ENCODE measurements at regions not wholly inside any gene's neighbourhood (a gene's known extent, or its start where the extent isn't known, plus 50 kb on each side); places are given as distances from the start of the nearest gene placed in this dataset.

DNA sequence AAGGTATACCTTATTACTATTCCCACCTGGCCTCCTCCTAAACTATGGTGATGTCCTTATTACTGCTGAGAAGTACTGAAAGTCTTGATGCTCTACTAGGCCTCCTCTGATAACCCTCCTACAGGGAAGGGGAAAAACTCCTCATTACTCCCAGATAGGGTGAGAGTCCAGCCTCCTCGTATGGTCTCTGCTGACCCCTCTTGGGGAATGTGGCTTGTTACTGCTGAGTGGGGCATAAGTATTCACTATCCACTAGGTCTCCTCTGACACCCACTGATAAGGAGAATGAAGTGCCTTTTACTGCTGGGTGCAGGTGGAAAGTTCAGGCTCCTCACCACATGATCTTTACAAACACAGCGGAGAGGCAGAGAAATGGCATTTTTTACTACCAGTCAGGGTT lies 222.9 kb downstream of the CHRM2 start:
- no peaks in the 10 kb centered on the region for H3K4me1 ChIP-seq (ENCODE audit: control insufficient read depth in 1 of 2, insufficient read depth in 2 of 2, low read length in 2 of 2)
- DNase-seq, result no peak

DNA sequence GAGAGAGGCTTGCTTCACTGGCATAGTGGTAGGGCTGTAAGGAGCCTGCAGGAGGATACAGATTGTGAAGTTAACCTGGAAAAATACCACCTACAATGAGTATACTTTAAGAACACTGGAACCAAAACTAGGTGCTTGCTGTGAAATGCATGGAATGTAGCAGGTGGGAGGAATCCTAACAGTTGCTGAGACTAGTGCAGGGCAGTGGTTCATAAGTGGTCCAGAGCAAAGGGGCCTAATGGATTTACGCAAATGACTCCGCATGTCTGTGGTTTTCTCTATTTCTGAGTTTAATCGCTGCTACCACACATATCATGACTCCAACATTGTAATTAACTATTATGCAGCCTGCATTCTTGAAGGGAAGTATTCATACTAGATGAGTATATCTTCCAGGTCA lies 218.4 kb downstream of the CHRM2 start:
- Histone ChIP-seq H3K4me1 (ENCODE audit: control insufficient read depth in 1 of 2, insufficient read depth in 2 of 2, low read length in 2 of 2) (no peaks in the 10 kb centered on the region), H4K20me1 (ENCODE audit: insufficient read depth, low read length) (no peaks in the 10 kb centered on the region), H3K27me3 (ENCODE audit: control insufficient read depth in 2 of 2, insufficient read depth in 2 of 2, low read length in 2 of 2) (no peaks in the 10 kb centered on the region), H3K4me3 (replicated peaks in 1 of 3; ENCODE audit: low read depth in 2 of 3, low read length in 3 of 3) (no peak overlapping the region), H2AFZ (ENCODE audit: insufficient read depth, low read depth, low read length, poor library complexity, severe bottlenecking) (no peak overlapping the region), H3K9ac (ENCODE audit: insufficient read depth, low read length, poor library complexity, severe bottlenecking) (no peak overlapping the region), H3K79me2 (ENCODE audit: insufficient read depth, low read length) (no peaks in the 10 kb centered on the region), H3K4me2 (replicated peaks; ENCODE audit: extremely low read depth, low read length, poor library complexity, severe bottlenecking) (no peak overlapping the region), H3K27ac (ENCODE audit: low read depth in 1 of 2, low read length in 2 of 2) (no peak overlapping the region), H3K9me3 (replicated peaks in 1 of 2; ENCODE audit: control insufficient read depth in 1 of 2, insufficient read depth in 1 of 2, low read length in 2 of 2) (no peaks in the 10 kb centered on the region), H3K36me3 (replicated peaks in 1 of 2; ENCODE audit: control insufficient read depth in 1 of 2, insufficient read depth in 2 of 2, low read length in 2 of 2) (no peaks in the 10 kb centered on the region)
- DNase-seq, result no peak
- intact Hi-C loops (cut with micrococcal nuclease), result no loop called here
- TF ChIP-seq, protein P1, sequence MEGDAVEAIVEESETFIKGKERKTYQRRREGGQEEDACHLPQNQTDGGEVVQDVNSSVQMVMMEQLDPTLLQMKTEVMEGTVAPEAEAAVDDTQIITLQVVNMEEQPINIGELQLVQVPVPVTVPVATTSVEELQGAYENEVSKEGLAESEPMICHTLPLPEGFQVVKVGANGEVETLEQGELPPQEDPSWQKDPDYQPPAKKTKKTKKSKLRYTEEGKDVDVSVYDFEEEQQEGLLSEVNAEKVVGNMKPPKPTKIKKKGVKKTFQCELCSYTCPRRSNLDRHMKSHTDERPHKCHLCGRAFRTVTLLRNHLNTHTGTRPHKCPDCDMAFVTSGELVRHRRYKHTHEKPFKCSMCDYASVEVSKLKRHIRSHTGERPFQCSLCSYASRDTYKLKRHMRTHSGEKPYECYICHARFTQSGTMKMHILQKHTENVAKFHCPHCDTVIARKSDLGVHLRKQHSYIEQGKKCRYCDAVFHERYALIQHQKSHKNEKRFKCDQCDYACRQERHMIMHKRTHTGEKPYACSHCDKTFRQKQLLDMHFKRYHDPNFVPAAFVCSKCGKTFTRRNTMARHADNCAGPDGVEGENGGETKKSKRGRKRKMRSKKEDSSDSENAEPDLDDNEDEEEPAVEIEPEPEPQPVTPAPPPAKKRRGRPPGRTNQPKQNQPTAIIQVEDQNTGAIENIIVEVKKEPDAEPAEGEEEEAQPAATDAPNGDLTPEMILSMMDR (IDR thresholded peaks at IDR 0.05), result no peak
- H3K27ac Mint-ChIP-seq, result no peak overlapping the region
- peaks cover 0 to 5% (median 1%) of the 10 kb centered on the region in 7 donors for H3K9me3 Mint-ChIP-seq
- WGBS (ENCODE audit: insufficient coverage), result no CpG with 5 or more reads among the region's 3 CpGs
- H3K4me1 Mint-ChIP-seq, result no peaks in the 10 kb centered on the region
- no peaks in the 10 kb centered on the region for H3K27me3 Mint-ChIP-seq (ENCODE audit: low read depth in 3 of 3)
- H3K36me3 Mint-ChIP-seq, result no peaks in the 10 kb centered on the region
- H3K4me3 Mint-ChIP-seq, result no peak overlapping the region

More for the DNA sequence above, 222.9 kb downstream of the CHRM2 start:
- TF ChIP-seq, protein P1 (IDR thresholded peaks at IDR 0.05), result no peak
- H2AFZ ChIP-seq (ENCODE audit: insufficient read depth, low read depth, low read length, poor library complexity, severe bottlenecking), result no peak overlapping the region
- H3K79me2 ChIP-seq (ENCODE audit: insufficient read depth, low read length), result no peaks in the 10 kb centered on the region
- no peak overlapping the region for H3K9ac ChIP-seq (ENCODE audit: insufficient read depth, low read length, poor library complexity, severe bottlenecking)
- Mint-ChIP-seq H3K4me1 (no peaks in the 10 kb centered on the region), H3K27me3 (ENCODE audit: low read depth in 3 of 3) (no peaks in the 10 kb centered on the region), H3K4me3 (no peak overlapping the region), H3K27ac (no peak overlapping the region), H3K9me3 (peaks cover 4 to 12% (median 6%) of the 10 kb centered on the region in 7 donors), H3K36me3 (no peaks in the 10 kb centered on the region)
- peaks cover 6 to 10% of the 10 kb centered on the region in 2 donors for H3K9me3 ChIP-seq (replicated peaks in 1 of 2; ENCODE audit: control insufficient read depth in 1 of 2, insufficient read depth in 1 of 2, low read length in 2 of 2)
- no peaks in the 10 kb centered on the region for H3K27me3 ChIP-seq (ENCODE audit: control insufficient read depth in 2 of 2, insufficient read depth in 2 of 2, low read length in 2 of 2)
- intact Hi-C loops (cut with micrococcal nuclease), result no loop called here
- no peaks in the 10 kb centered on the region for H4K20me1 ChIP-seq (ENCODE audit: insufficient read depth, low read length)
- no peaks in the 10 kb centered on the region for H3K36me3 ChIP-seq (replicated peaks in 1 of 2; ENCODE audit: control insufficient read depth in 1 of 2, insufficient read depth in 2 of 2, low read length in 2 of 2)
- no peak overlapping the region for H3K27ac ChIP-seq (ENCODE audit: low read depth in 1 of 2, low read length in 2 of 2)
- WGBS (ENCODE audit: insufficient coverage), result no CpG with 5 or more reads among the region's 2 CpGs
- H3K4me2 ChIP-seq (replicated peaks; ENCODE audit: extremely low read depth, low read length, poor library complexity, severe bottlenecking), result no peak overlapping the region
- no peak overlapping the region for H3K4me3 ChIP-seq (replicated peaks in 1 of 3; ENCODE audit: low read depth in 2 of 3, low read length in 3 of 3)

Data from CD14-positive monocyte (primary cell).